HFF-Myc (cell line): ENCODE measurements at regions not wholly inside any gene's neighbourhood (a gene's known extent, or its start where the extent isn't known, plus 50 kb on each side); places are given as distances from the start of the nearest gene placed in this dataset.
A peak's percentile ranks its signal among the peaks of the same experiment; 100 is the strongest.
"Not testable (repeated sequence)": the region's sequence is repeated elsewhere in the genome, so short reads cannot be mapped to it uniquely, and the experiment has no call there.

ENCODE experiments used
- DNase-seq: peaks from one replicate; pipeline ENCODE4 v3.0.0-alpha.2; 2011; ENCODE audit warnings: low read depth; ENCODE audit errors: extremely low read depth
- H3K4me3 ChIP-seq: replicated peaks from 2 replicates; pipeline ENCODE4 v1.5.1; 2011; ENCODE audit warnings: low read depth, mild to moderate bottlenecking, control low read depth, low read length
- TF ChIP-seq, protein P1 (sequence below): IDR thresholded peaks from 2 replicates; pipeline ENCODE4 v1.5.1; 2012; ENCODE audit warnings: mild to moderate bottlenecking, low read depth, low read length, control low read depth; ENCODE audit errors: missing control alignments

DNA sequence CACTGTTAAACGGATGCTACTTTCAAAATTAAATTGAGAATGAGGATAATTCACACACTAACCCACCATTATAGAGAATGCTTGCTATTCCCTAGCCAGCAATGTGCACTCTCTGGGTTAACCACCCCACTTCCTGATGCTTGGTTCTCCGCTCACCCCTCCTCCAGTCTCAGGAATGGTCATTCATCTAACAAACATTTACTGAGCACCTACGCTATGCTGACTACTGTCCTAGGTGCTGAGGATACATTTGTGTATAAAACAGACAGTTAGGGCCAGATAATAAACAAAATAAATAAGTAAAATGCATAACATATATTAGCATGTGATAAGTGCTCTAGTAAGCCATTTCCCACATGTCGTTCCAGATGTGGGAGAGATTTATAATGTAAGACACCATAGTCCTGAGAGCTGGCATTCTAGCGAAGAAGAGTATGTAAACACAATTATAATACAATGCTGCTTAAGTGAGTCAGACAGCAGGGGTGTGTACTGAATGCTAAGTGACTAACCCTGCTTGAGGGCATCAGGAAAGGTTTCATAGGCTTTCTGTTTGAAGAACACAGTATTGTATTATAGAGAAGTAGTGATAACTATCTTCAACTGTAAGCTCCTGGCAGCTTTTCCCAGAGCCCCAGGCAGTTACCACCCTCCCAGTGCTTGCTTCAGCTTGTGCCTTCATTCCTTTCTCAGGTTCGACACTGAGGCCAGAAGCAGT is 126.7 kb upstream of the CACHD1 start:
- no peak overlapping the region for H3K4me3 ChIP-seq
- TF ChIP-seq, protein P1, sequence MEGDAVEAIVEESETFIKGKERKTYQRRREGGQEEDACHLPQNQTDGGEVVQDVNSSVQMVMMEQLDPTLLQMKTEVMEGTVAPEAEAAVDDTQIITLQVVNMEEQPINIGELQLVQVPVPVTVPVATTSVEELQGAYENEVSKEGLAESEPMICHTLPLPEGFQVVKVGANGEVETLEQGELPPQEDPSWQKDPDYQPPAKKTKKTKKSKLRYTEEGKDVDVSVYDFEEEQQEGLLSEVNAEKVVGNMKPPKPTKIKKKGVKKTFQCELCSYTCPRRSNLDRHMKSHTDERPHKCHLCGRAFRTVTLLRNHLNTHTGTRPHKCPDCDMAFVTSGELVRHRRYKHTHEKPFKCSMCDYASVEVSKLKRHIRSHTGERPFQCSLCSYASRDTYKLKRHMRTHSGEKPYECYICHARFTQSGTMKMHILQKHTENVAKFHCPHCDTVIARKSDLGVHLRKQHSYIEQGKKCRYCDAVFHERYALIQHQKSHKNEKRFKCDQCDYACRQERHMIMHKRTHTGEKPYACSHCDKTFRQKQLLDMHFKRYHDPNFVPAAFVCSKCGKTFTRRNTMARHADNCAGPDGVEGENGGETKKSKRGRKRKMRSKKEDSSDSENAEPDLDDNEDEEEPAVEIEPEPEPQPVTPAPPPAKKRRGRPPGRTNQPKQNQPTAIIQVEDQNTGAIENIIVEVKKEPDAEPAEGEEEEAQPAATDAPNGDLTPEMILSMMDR = no peak
- DNase-seq = peak; percentile 97

DNA sequence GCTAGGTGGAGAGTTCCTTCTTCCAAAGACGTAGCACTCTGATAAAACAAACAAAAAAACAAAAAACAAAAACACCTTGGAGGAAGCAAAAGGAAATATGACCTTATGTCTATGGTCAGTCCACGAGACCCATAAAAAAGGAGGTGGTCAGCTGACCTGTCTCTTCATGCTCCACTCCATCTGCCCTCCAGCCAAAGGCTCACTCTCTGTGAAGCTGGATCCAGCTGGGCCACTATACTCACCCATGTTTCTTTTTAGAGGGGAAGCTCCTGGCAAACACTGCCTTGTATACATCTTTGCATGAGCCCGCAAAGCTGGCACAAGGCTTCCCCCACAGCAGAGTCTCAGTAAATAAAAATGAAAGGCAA is 126.1 kb upstream of the CACHD1 start:
- TF ChIP-seq, protein P1 = no peak
- DNase-seq = no peak
- no peak overlapping the region for H3K4me3 ChIP-seq

DNA sequence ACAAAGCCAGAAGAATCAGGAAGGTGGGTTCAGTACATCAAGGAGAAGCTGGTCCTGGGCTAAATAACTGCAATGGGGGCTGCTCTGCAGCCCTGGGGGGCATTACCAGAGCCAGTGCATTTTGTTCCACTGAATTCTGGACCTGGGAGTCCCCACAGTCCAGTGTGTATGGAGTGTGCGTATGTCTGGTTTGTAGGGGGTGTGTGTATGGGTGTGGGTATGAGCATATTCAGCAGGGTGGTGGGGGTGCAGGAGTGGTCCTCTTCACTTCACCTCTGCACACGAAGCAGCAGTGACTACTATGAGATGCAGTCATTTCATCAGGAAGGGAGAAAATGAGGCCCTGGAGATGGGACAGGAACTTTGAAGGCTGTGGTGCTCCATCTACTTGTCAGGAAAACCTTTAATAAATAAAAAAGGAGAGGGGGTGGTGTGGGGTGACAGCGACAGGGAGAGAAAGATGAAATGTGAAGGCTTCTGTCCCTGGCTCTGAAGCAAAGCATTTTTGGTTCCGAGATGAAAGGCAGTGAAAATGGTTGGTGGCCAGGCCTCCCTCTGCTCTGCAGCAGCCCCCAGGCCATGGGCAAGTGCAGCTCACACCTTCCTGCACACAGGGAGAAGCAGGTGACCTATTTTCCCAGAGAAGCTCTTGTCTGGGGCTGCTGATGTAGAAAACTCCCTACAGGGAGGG is 121.5 kb upstream of the CACHD1 start:
- TF ChIP-seq, protein P1 = no peak
- no peak for DNase-seq

DNA sequence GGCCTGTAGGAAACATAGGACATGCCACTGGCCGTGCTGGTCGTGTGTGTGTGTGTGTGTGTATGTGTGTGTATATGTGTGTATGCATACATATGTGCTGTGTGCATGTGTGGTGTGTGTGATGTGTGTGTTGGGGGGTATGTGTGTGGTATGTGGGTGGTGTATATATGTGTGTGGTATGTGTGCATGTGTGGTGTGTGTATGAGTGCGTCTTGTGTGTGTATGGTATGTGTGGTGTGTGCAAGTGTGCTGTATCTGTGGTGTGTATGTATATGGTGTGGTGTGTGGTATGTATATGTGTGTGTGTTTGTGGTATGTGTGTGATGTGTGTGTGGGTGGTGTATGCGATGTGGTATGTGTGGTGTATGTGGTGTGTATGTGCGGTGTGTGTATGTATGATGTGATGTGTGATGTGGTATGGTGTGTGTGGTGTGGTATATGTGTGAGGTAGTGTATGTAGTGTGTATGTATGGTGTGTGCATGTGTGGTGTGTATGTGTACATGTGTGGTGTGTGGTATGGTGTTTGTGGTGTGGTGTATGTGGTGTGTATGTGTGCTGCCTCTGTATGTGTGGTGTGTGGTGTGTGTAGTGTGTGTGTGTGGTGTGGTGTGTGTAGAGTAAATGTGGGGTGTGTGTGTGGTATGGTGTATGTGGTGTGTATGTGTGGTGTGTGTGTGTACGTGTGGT is 120.8 kb upstream of the CACHD1 start:
- DNase-seq = no peak
- no peak overlapping the region for H3K4me3 ChIP-seq
- TF ChIP-seq, protein P1 = no peak

More for the DNA sequence above, 121.5 kb upstream of the CACHD1 start:
- no peak overlapping the region for H3K4me3 ChIP-seq

DNA sequence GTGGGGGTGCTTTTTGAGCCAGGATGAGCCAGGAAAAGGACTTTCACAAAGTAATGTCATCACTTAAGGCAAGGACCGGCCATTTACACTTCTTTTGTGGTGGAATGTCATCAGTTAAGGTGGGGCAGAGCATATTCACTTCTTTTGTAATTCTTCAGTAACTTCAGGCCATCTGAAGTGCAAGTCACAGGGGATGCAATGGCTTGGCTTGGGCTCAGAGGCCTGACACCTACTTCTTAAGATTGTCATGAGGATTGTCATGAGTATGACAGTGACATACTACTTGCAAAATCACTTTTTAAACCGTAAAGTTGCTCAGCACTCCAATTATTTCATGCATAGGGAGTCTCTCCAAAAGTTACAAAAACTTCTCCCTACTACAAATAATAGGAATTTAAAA is 114.4 kb upstream of the CACHD1 start:
- H3K4me3 ChIP-seq, DNase-seq: not testable (repeated sequence)

DNA sequence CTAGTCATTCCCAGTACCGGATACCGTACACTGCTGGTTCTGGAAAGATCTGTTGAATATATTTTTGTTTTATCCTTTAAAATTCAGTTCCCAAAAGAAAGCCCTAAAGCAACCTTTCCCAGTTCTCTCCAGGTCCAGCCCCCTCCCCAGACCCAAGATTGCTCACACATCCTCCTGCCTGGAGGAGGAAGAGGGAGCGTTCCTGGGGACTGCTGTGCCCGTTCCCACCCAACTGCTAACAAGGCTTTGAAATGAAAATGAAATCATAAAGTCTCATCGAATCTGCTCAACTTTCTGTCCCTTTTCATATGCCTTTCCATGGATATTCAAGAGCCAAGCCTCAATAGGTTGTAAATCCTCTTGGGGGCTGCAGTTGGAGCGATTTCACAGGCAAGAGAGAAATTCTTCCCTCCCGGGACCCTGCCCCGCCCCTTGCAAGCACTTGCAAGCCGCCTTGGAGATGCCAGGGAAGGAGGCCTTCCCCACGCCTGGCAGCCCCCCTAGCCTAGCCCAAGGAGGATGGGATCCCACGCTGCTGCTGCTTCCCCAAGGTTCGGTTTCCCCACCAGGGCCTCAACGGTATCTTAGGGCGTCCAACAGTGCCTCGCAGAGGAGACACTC is 113.2 kb upstream of the CACHD1 start:
- TF ChIP-seq, protein P1 = no peak
- no peak overlapping the region for H3K4me3 ChIP-seq
- DNase-seq = no peak

DNA sequence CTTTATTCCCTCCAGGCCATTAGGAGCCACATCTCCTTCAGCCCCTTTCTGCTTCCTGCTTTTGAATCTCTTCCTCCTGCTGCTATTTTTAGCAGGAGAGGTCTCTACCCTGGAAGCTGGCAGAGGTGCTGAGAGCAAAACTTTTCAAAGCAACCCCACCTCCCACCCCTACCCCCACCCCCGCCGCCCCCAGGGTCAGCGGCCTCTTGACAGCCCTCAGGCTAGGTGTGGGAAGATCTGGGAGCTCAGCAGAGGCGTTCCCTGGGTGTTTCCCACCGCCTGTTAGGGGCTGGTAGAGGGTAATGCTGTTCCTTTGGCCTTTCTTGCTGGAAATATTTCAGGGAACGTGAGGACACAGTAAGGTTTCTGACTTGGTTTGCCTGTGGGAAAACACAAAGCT is 112.5 kb upstream of the CACHD1 start:
- no peak for DNase-seq
- H3K4me3 ChIP-seq = no peak overlapping the region
- TF ChIP-seq, protein P1 = no peak
